ENCODE measurements at regions not wholly inside any gene's neighbourhood (a gene's known extent, or its start where the extent isn't known, plus 50 kb on each side); places are given as distances from the start of the nearest gene placed in this dataset.

DNA sequence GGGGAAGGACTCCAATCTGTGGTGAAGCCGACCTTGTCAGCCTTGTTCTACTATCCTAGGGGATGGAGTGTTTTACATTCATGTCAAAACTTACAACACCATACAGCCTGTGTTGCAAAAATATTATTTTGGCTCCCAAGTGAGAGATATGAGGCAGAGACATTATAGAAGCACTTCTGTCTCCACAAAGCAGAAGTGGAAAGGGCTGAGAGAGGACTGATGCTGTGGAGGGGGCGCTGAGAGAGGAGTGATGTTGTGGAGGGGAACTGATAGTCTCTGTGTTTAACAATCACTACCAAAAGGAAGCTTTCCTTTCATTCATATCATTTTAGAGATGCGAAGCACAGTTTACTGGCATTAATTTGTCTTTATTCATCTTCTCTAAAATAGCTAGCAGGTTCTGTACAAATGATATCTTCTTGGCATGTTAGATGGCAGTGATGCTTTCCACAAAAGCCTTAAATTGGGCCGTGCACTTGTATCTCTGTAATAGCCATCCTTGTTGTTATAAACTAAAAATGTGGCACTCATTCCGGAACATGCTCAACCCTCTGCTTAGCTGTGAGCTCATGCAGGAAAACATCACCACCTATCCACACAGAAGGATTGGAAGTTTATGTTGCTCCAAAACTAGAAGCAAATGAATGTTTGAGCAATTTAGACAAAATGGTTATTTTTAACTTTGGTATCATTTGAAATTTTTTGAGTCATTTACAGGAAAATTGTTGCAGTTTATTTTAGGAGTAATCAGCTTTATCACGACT is 134.6 kb upstream of the TP63 start:
- TF ChIP-seq EP300 (IDR thresholded peaks at IDR 0.05) (no peak), CTCF (IDR thresholded peaks at IDR 0.05) (no peak)

Measured in gastroesophageal sphincter (tissue), 3 donors.